ENCODE measurements at regions not wholly inside any gene's neighbourhood (a gene's known extent, or its start where the extent isn't known, plus 50 kb on each side); places are given as distances from the start of the nearest gene placed in this dataset.

DNA sequence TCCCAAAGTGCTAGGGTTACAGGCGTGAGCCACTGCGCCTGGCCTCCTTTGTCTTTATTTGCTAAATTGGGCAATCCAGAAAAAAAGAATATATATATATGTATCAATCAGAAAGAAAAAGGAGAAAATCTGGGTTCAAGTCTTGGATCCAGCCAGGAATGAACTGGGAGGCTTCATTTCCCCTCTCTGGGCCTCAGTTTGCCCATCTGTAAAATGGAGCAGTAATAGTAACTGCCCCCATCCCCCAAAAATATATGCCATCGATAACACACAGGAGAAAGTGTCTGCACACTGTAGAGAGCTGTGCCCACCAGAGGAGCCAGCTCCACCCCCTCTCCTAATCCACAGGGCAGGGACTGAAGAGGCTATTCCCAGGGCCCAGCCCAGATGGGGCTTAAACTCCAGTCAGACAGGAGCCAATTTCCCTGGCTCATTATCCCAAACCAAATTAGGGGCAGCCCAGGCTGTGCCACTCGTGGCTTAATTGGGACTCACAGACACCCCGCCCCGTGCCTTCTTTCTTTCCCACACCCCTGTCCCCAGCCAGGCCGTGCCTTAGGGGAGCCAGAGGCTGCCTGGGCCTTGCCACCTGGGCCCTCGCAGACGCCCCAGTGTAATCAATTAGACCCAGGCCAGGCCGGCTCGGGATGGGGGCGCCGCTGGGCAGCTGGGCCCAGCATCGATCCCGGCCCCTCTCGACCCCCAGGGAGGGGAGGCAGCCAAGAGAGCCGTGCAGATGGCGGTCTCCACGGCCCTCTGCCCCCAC lies 171.5 kb downstream of the MN1 start:
- DNase-seq (ENCODE audit: low spot score): peak; percentile 35
- intact Hi-C loops (cut with DNase I): no loop called here

DNA sequence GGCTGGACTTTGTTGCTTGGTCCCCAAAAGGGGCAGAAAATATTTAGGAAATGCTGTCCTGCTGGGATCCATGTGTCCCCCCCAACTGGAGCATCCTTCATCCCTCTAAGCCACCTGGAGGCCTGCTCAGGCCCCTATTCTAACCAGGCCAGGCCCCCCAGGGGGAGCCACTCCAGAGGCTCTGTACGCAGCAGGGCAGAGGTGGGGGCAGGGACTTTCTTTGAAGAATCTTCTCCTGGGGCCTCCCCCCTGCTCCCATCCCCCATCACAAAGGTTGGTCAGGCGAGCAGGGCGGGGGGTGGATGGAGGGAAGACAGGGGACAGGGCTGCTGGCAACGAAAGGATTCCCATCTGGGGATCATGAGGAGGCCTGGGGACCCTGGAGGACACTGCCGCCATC lies 170.8 kb downstream of the MN1 start:
- intact Hi-C loops (cut with DNase I): no loop called here

DNA sequence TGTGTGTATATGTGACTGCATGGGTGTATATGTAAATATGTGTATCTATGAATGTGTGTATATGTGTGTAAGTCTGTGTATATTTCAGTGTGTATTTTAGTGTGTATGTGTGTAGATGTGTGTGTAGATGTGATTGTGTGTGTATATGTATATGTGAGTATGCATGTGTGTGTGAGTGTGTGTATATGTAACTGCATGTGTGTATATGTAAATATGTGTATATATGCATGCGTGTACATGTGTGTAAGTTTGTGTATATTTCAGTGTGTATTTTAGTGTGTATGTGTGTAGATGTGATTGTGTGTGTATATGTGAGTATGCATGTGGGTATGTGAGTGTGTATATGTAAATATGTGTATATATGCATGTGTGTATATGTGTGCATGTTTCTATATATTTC lies 169.9 kb downstream of the MN1 start:
- intact Hi-C loops (cut with DNase I): no loop called here
- no peak for DNase-seq (ENCODE audit: low spot score)

More for the DNA sequence above, 170.8 kb downstream of the MN1 start:
- DNase-seq (ENCODE audit: low spot score): peak; percentile 30

- peak; percentile 69 for DNase-seq (ENCODE audit: low spot score)
- intact Hi-C loops (cut with DNase I): no loop called here
Observed at GRCh38 chr22:27632451-27633295, 168.9 kb downstream of the MN1 start.

GRCh38 chr22:27633296-27633871 lies 168.2 kb downstream of the MN1 start:
- intact Hi-C loops (cut with DNase I): no loop called here
- peak; percentile 64 for DNase-seq (ENCODE audit: low spot score)

DNA sequence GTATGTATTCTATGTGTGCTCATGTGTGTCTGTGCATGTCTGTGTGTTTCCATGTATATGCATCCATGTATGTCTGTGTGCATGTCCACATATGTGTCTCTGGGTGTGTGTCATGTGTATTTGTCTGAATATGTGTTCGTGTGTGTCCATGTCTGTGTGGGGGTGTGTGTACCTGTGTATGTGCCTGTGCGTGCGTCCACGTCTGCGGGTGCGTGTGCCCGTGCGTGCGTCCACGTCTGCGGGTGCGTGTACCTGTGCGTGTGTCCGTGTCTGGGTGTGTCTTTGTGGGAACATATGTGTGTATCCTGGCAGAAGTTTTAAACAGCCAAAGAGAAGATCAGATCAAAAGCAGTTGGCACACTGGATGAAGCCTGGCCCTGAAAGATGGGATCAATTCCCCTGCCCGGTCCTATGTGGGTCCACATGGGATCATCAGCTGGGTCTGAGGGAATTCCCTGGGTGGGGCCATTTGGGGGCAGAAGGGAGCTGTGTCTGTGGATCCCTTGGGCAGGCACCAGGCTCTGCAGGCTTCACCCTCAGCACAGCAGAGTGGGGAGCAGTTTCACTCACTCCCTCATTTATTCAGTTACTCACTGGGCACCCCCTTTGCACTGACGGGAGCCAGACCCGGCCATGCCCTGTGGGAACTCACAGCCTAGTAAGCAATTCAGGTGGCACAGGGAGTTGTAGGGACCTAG lies 167.4 kb downstream of the MN1 start:
- DNase-seq (ENCODE audit: low spot score): peak; percentile 67
- intact Hi-C loops (cut with DNase I): no loop called here

GRCh38 chr22:27635435-27635834 lies 166.1 kb downstream of the MN1 start:
- no peak for DNase-seq (ENCODE audit: low spot score)
- intact Hi-C loops (cut with DNase I): no loop called here

DNA sequence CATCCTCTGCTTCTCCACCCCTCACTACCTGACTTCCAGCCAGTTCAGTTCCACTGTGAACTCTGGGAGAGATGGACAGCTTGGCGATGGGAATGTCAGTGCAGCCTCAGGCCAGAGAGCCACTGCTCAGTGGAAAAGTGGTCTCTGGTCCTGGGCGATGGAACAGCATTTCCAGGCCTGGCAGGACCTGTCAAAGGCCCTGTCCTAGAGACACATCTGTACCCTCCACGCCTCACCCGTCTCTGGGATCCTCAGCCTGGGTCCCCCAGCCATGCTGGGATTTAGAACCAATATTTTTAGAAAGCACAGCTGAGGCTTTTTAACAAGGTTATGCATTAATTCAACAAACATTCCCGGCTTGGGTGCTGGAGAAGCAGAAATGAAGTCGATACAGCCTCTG lies 165.7 kb downstream of the MN1 start:
- intact Hi-C loops (cut with DNase I): no loop called here
- DNase-seq (ENCODE audit: low spot score): peak; percentile 38

DNA sequence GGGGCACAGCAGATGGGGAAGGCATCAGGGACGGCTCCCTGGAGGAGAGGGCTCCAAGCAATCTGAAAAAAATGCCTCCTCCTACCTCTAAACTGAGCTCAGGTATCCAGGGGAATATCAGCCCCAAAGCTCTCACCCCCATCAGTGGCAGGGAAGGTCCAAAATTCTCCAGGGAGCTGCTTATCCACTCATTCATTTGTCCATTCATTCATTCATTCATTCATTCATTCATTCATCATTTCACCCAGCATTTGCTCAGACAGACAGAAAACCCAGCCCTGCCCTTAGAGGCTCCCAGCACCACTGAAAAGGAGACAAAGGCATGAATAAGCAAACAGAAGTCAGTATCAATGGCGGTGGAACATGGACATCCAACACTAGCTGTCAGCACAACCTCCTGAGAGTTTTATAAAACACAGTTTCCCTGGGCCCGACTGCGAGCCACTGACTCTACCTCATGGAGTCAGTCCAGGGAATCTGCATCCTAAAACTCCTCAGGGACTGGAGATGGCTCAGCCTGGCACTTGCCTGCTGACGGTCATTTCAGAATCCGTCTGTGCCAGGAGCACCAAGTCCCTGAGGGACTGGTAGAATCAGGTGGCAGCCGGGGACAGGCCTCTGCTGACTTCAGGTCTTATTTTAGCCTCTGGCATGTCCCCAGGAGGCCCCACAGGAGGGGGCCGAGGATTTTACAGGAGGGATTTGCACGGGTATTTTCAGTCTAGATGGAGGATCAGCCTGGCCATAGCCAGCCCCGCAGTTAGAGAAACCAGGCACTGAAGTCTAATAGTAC lies 164.6 kb downstream of the MN1 start:
- peak; percentile 56 for DNase-seq (ENCODE audit: low spot score)
- intact Hi-C loops (cut with DNase I): no loop called here

GRCh38 chr22:27637604-27638003 lies 164.0 kb downstream of the MN1 start:
- DNase-seq (ENCODE audit: low spot score): peak; percentile 9
- intact Hi-C loops (cut with DNase I): no loop called here

DNA sequence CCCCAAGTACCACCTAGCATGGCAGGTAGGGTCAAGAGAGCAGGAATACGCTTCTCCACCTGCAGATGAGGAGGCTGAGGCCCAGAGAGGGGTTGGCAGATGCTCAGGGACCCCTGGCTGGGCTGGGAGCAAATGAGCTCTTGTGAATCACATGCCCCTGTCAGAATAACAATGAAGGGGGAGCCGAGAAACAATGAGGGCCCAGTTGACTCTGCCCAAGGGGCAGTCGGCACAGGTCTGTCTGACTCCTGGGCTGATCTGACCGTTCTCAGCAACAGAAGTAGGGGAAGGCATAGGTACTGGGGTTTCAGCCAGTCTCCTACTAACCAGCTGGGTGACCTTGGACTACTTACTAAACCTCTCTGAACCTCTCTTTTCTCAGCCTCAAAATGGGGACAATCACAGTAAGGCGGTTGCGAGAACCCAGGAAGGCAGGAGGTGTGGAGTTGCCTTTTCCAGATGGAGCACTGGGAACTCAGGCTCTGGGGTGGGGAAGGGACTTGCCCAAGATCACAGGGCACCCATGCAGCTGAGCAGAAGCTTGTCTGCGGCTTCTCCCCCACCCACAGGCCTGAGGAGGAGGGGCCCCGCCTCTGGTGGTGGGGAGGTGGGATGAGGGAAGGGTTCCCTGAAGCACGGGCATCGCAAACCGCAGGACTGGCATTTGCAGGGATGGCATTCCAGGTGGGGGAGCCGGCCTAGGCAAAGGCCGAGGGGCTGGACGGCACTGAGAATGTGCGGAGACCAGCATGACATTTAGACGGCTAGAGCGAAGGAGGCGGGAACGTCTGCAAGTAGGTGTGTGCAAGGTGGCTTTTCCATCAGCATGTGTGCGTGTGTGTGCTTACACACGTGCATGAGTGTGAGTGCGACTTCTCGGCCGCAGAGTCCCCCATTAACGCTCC lies 163.0 kb downstream of the MN1 start:
- intact Hi-C loops (cut with DNase I): no loop called here
- peak; percentile 80 for DNase-seq (ENCODE audit: low spot score)

- DNase-seq (ENCODE audit: low spot score): peak; percentile 76
- intact Hi-C loops (cut with DNase I): no loop called here
Observed at GRCh38 chr22:27639248-27640086, 162.1 kb downstream of the MN1 start.

- intact Hi-C loops (cut with DNase I): no loop called here
- DNase-seq (ENCODE audit: low spot score): peak; percentile 30
Observed at GRCh38 chr22:27641049-27641795, 160.3 kb downstream of the MN1 start.

DNA sequence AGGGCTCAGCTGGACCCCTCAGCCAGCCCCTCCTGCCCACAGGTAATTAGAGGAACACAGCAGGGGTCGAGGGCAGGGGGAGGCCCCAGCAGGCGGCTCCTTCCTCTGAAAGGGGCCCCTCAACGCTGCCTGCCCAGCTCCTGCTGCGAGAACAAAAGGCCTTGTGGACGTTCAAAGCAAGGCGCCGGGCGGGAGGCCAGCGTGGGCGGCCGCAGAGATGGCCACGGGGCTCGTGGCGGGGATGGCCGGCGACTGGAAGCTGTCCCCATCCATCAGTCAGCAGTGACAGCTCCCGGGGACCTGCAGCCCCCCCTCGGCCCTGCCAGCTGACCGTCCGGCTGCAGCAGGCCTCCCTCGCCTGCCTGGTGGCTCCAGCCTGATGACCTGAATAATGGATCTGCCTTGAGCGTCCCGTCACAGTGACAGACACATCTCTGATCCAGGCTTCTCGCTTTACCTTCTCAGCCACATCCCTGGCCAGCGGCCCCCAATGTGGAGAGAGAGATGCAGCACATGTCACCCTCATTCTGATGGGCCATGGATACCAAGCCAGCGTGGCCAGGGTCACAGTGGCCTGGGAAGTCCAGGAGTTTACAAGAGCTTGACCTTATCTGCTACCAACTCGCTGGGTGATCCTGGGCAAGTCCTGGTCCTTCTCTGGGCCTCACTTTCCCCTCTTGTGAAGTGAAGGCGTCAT lies 159.3 kb downstream of the MN1 start:
- intact Hi-C loops (cut with DNase I): no loop called here
- peak; percentile 64 for DNase-seq (ENCODE audit: low spot score)

- intact Hi-C loops (cut with DNase I): no loop called here
- DNase-seq (ENCODE audit: low spot score): no peak
Observed at GRCh38 chr22:27643907-27644306, 157.6 kb downstream of the MN1 start.

DNA sequence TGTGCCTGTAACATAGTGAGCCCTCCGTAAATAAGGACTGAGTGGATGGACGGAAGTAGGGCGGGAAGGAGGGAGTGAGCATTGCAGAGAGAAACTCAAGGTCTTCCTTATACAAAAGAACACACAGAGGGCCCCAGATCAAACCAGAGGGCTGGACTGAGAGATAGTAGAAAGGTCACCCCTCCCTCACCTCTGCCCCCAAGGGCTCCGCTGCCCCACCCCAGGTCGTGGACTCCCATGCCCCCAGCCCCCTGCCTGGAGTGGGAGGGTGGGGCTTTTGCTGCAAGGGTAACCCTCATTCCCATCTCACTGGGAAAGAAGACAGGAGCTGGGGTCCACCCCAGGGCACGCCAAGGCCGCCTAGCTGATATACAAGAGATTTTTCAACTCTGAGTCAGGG lies 157.0 kb downstream of the MN1 start:
- intact Hi-C loops (cut with DNase I): no loop called here
- DNase-seq (ENCODE audit: low spot score): peak; percentile 47
